Sciatic nerve (tissue), 2 donors: ENCODE measurements at regions not wholly inside any gene's neighbourhood (a gene's known extent, or its start where the extent isn't known, plus 50 kb on each side); places are given as distances from the start of the nearest gene placed in this dataset.

Experiments used
- ATAC-seq: fragments of 200-7000 bp; cut with Tn5 transposase; one replicate; pipeline ENCODE4 v1.9.1; 2020; ENCODE audit warnings: mild to moderate bottlenecking, moderate library complexity
- DNase-seq: peaks from one replicate; pipeline ENCODE4 v3.0.0-alpha.2; 2020; ENCODE audit warnings: low spot score
- intact Hi-C: fragments of 100-400 bp; cut with DNase I; formaldehyde crosslinking; loops from one replicate; pipeline ENCODE4 v1.14.2; 2022
- donor health status: DM: no; HTN: no; CAD: no.
- donor health status: DM: no; HTN: no; CAD: no.

DNA sequence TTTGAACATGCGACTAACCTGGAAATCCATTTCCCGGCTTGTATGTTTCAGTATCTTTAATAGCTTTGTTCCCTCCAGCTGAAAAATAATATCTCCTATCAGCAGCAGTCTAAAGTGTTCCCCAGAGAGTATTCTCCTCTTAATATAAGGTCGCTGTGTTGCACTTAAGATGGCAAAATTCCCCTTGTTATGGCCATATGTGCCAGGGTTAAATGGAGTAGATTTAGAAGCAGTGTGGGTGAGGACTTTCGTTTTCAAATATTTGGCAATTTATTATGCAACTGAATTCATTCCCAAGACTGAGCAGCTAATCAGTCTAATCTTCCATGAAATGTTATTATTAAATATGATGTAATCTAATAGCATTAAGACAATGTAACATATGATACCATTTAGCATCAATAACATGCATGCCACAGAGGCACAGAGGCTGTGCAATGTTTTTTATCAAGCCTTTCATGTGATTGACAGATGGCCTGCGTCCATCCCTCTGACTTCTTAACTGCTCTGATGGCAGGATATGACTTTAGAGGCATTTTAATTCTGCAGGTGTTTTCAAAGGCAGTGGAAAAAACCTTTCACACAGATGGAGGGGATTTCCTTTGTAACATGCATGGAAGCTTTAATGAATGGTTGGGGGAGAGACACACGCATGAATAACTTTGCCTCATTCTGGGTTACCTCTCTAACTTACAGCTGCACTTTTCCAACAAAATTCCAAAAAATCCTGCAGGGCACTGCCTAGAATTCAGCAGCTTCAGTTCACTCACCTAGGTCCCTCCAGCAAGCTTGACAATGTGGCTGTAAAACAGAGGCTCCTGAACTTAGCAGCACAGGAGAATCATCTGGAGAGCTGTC lies 55.1 kb upstream of the ZPBP start:
- DNase-seq (no peak), ATAC-seq (no peak)
- intact Hi-C loops, result no loop called here

DNA sequence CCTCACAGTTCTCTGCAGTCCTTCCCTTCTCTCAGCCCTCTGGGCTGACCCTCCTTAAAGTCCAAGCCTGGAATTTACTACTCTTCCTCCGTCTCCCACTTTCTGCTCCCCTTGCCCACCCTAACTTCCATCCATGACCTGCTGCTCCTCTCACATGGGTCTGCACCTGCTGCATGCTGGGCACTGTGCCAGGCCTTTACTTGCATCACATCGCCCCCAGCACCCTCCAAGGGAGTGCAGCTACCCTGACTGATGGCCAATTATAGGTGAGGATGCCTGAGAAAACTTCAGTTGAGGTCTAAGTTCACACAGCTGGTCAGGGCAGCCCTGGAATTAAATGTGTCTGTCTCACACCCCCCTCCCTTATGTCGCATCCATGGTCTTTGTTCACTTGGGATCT lies 53.6 kb upstream of the ZPBP start:
- DNase-seq, result no peak
- intact Hi-C loops, result no loop called here
- ATAC-seq, result no peak

DNA sequence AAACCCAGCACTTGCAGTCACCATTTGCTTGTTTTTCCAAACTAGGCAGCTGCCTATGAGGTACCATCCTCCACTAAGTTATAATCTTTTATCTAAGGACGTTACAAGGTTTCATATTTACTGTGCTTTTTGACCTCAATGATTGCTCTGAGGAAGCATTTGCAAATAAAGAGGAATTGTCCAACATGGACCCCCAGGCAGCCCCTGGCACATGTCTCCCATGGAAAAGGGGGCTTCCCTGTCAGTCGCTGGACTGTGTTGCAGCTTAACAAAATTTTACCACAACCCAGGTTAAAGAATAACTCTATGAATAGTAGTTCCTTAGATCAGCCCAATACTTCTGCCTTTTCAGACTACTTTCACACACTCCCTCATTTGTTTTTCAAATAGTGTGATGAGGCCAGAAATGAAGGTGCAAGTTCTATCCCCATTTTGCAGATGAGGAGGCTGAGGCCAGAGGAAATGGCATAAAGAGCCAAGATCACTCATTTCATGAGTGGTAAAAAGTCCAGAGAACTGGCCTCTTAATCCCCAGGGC lies 52.8 kb upstream of the ZPBP start:
- no peak for ATAC-seq
- DNase-seq, result no peak
- intact Hi-C loops, result no loop called here

DNA sequence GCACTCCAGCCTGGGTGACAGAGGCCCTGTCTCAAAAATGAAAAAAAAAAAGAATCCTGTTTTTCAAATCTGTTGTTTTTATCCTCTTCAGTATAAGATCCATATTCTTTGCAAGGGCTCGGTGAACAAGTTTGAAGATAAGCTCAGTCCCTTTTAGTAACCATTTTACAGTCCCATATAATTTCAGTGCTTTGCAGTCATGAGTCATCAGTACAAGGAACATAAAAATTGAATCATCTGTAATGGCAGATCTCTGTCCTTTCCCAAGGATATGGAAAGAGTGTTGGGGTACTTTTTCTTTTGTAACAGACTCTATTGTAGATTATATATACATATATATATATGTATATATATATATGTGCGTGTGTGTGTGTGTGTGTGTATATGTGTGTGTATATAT lies 52.2 kb upstream of the ZPBP start:
- intact Hi-C loops, result no loop called here
- no peak for DNase-seq
- no peak for ATAC-seq
